Endothelial cell of umbilical vein (primary cell): ENCODE measurements at regions not wholly inside any gene's neighbourhood (a gene's known extent, or its start where the extent isn't known, plus 50 kb on each side); places are given as distances from the start of the nearest gene placed in this dataset.

Experiments used
- BruUV-seq: library from RNA; stranded (reverse); fragments of 400-500 nt; replicated peaks from 2 replicates; lab custom pipeline; 2021; lab: Mats Ljungman, UMichigan
- CTCF ChIA-PET: fragments of 300-600, 350-600 bp; sonication (Branson Sonifier 250); formaldehyde crosslinking; loops from one replicate; lab custom pipeline; 2021; ENCODE audit warnings: antibody characterized with exemption, inconsistent platforms; lab: Charles Lee
- POLR2A ChIA-PET: fragments of 300-600, 350-600 bp; sonication (Branson Sonifier 250); formaldehyde crosslinking; loops from one replicate; lab custom pipeline; 2021; ENCODE audit warnings: antibody characterized with exemption, inconsistent platforms; lab: Charles Lee
- DNase-seq: peaks from one replicate; pipeline ENCODE4 v3.0.0-alpha.2; 2011; ENCODE audit warnings: low read depth, low spot score
- FAIRE-seq: peaks from 2 replicates; lab custom pipeline; 2011; peaks lifted over from hg19 to GRCh38; lab: Jason Lieb, UNC
- H2AFZ ChIP-seq: 2 replicates; pipeline ENCODE4 v1.6.0; 2012; ENCODE audit warnings: low read depth, low read length, control low read depth, inconsistent platforms
- H3K27ac ChIP-seq: 2 replicates; pipeline ENCODE4 v1.5.1; 2011; ENCODE audit warnings: low read depth, mild to moderate bottlenecking, control low read depth, low read length, moderate library complexity; ENCODE audit not compliant: insufficient read depth
- H3K27me3 ChIP-seq, 2 experiments: 2 replicates each; pipeline versions ENCODE4 v1.6.0 to v1.6.1; 2011; ENCODE audit warnings: low read length in 2 of 2, mixed read lengths in 1 of 2; ENCODE audit not compliant: control insufficient read depth in 2 of 2, insufficient read depth in 2 of 2
- H3K36me3 ChIP-seq, 2 experiments: 2 replicates in 1 of 2; 3 replicates in 1 of 2; pipeline ENCODE4 v1.5.1; 2011; ENCODE audit warnings: low read length in 2 of 2, mild to moderate bottlenecking in 1 of 2, moderate library complexity in 1 of 2; ENCODE audit not compliant: control insufficient read depth in 2 of 2, insufficient read depth in 2 of 2; ENCODE audit errors: extremely low read depth in 1 of 2
- H3K4me1 ChIP-seq: 3 replicates; pipeline ENCODE4 v1.5.1; 2011; ENCODE audit warnings: mild to moderate bottlenecking, low read length; ENCODE audit not compliant: control insufficient read depth, insufficient read depth; ENCODE audit errors: extremely low read depth
- H3K4me2 ChIP-seq: 2 replicates; pipeline ENCODE4 v1.6.1; 2011; ENCODE audit warnings: low read length, control low read depth, mixed read lengths; ENCODE audit not compliant: insufficient read depth
- H3K4me3 ChIP-seq, 3 experiments: fragments of 200-600 bp in 1 of 3; sonication (generic), shearing (Covaris generic) in 1 of 3; replicated peaks in 1 of 3; 2 replicates each; pipeline ENCODE4 v1.5.1; 2011 to 2016; ENCODE audit warnings: control low read depth in 3 of 3, low read length in 3 of 3, mild to moderate bottlenecking in 2 of 3, inconsistent platforms in 1 of 3, low read depth in 1 of 3, moderate library complexity in 1 of 3; ENCODE audit not compliant: insufficient read depth in 1 of 3
- H3K79me2 ChIP-seq: 2 replicates; pipeline ENCODE4 v1.6.0; 2012; ENCODE audit warnings: low read length, inconsistent platforms; ENCODE audit not compliant: control insufficient read depth, insufficient read depth
- H3K9ac ChIP-seq: replicated peaks from 2 replicates; pipeline ENCODE3; 2011; ENCODE audit warnings: low read length, control low read depth; ENCODE audit not compliant: insufficient read depth; ENCODE audit errors: extremely low read depth
- H3K9me1 ChIP-seq: replicated peaks from 3 replicates; pipeline ENCODE4 v1.6.0; 2011; ENCODE audit warnings: mild to moderate bottlenecking, low read length; ENCODE audit not compliant: control insufficient read depth, insufficient read depth; ENCODE audit errors: extremely low read depth
- H3K9me3 ChIP-seq: replicated peaks from 2 replicates; pipeline ENCODE4 v1.5.1; 2012; ENCODE audit warnings: low read length, inconsistent platforms; ENCODE audit not compliant: control insufficient read depth, insufficient read depth
- H4K20me1 ChIP-seq: replicated peaks from 2 replicates; pipeline ENCODE3; 2011; ENCODE audit warnings: mild to moderate bottlenecking, low read length; ENCODE audit not compliant: control insufficient read depth, insufficient read depth; ENCODE audit errors: extremely low read depth
- CTCF ChIP-seq, 2 donors: IDR thresholded peaks; 1 replicate in 1 of 2; 2 replicates in 1 of 2; pipeline ENCODE4 v1.5.1; 2011; ENCODE audit warnings: low read length in 2 of 2, mild to moderate bottlenecking in 2 of 2, moderate library complexity in 2 of 2, control low read depth in 1 of 2, inconsistent platforms in 1 of 2, low read depth in 1 of 2; ENCODE audit not compliant: insufficient read depth in 1 of 2; ENCODE audit errors: extremely low read depth in 1 of 2
- EZH2 ChIP-seq: IDR thresholded peaks from 2 replicates; pipeline ENCODE4 v1.6.1; 2012; ENCODE audit warnings: borderline replicate concordance, low read depth, mild to moderate bottlenecking, moderate library complexity, low read length, inconsistent platforms; ENCODE audit not compliant: severe bottlenecking
- FOS ChIP-seq: IDR thresholded peaks from 2 replicates; pipeline ENCODE4 v1.6.1; 2011; ENCODE audit warnings: mild to moderate bottlenecking, low read length, moderate library complexity, borderline replicate concordance; ENCODE audit not compliant: insufficient read depth
- GATA2 ChIP-seq: IDR thresholded peaks from 2 replicates; pipeline ENCODE4 v1.7.0; 2011; ENCODE audit warnings: low read depth, mild to moderate bottlenecking, moderate library complexity, mixed read lengths, low read length; ENCODE audit not compliant: insufficient read length, insufficient read depth
- JUN ChIP-seq: IDR thresholded peaks from 2 replicates; pipeline ENCODE4 v1.6.1; 2011; ENCODE audit warnings: borderline replicate concordance, low read depth; ENCODE audit not compliant: insufficient read length, insufficient read depth
- MAX ChIP-seq: IDR thresholded peaks from 2 replicates; pipeline ENCODE4 v1.6.1; 2011; ENCODE audit not compliant: insufficient read depth, insufficient read length
- MYC ChIP-seq: IDR thresholded peaks from one replicate; pipeline ENCODE4 v1.6.1; 2011; ENCODE audit warnings: mild to moderate bottlenecking, low read depth, low read length
- POLR2A ChIP-seq: IDR thresholded peaks from 2 replicates; pipeline ENCODE4 v1.6.1; 2012; ENCODE audit warnings: low read depth, mild to moderate bottlenecking, control low read depth, low read length
- POLR2AphosphoS5 ChIP-seq: IDR thresholded peaks from 2 replicates; pipeline ENCODE4 v1.6.1; 2012; ENCODE audit warnings: low read depth, mild to moderate bottlenecking, control low read depth, low read length, moderate library complexity; ENCODE audit not compliant: insufficient read depth
- dilution Hi-C: fragments of 300-500 bp; cut with MboI; formaldehyde crosslinking; loops from one replicate; pipeline ENCODE4 v1.15.0; 2019; ENCODE audit warnings: low sequenced_read_pairs; ENCODE audit not compliant: extremely low pct_ligation_motif_present
- intact Hi-C: fragments of 100-400 bp; cut with micrococcal nuclease; formaldehyde crosslinking; loops from one replicate; pipeline ENCODE4 v1.10.0; 2022

GRCh38 chr7:119694506-119694905 lies 578.5 kb upstream of the KCND2 start:
- Histone ChIP-seq H3K4me2 (no peak overlapping the region), H3K27ac (no peak overlapping the region), H3K4me1 (no peaks in the 10 kb centered on the region), H3K9me3 (no peaks in the 10 kb centered on the region), H3K27me3 (no peaks in the 10 kb centered on the region), H3K4me3 (no peak overlapping the region), H4K20me1 (no peaks in the 10 kb centered on the region), H3K9me1 (no peaks in the 10 kb centered on the region), H3K36me3 (no peaks in the 10 kb centered on the region), H3K9ac (no peak overlapping the region), H3K79me2 (no peaks in the 10 kb centered on the region), H2AFZ (no peak overlapping the region)
- dilution Hi-C loops (no loop called here), intact Hi-C loops (no loop called here)
- no peak for TF ChIP-seq JUN
- TF ChIP-seq CTCF (IDR thresholded peaks at IDR 0.05; ENCODE audit: extremely low read depth in 1 of 2, insufficient read depth in 1 of 2, low read depth in 1 of 2, low read length in 2 of 2), result no peak
- no peak for TF ChIP-seq POLR2A
- TF ChIP-seq GATA2, result no peak
- no peak for TF ChIP-seq FOS
- TF ChIP-seq EZH2, result no peak
- no peak for TF ChIP-seq MAX
- no peak for TF ChIP-seq POLR2AphosphoS5
- TF ChIP-seq MYC, result no peak
- ChIA-PET POLR2A (no interaction called here), CTCF (no interaction called here)
- DNase-seq (no peak), FAIRE-seq (no peak)
- no TSS peak for BruUV-seq
